Kidney (tissue), 13 donors: ENCODE measurements at regions not wholly inside any gene's neighbourhood (a gene's known extent, or its start where the extent isn't known, plus 50 kb on each side); places are given as distances from the start of the nearest gene placed in this dataset.

Experiments
- DNase-seq, 5 donors: peaks; one replicate each; pipeline ENCODE4 v3.0.0-alpha.2; 2013 to 2020
- FAIRE-seq: peaks from 2 replicates; lab custom pipeline; 2012; peaks lifted over from hg19 to GRCh38; lab: Jason Lieb, UNC
- H3K27ac ChIP-seq, 2 donors: one replicate each; pipeline ENCODE4 v1.7.0; 2013; ENCODE audit warnings: low read depth in 2 of 2, low read length in 2 of 2, inconsistent platforms in 1 of 2
- H3K27me3 ChIP-seq: one replicate; pipeline ENCODE4 v1.7.1; 2013; ENCODE audit warnings: low read length, inconsistent platforms; ENCODE audit not compliant: control insufficient read depth, insufficient read depth
- H3K36me3 ChIP-seq, 3 donors: one replicate each; pipeline versions ENCODE4 v1.7.0 to v1.7.1; 2013; ENCODE audit warnings: low read length in 3 of 3, control low read depth in 1 of 3, inconsistent platforms in 1 of 3; ENCODE audit not compliant: insufficient read depth in 3 of 3, control insufficient read depth in 2 of 3
- H3K4me1 ChIP-seq, 3 donors: one replicate each; pipeline versions ENCODE4 v1.7.0 to v1.7.1; 2013; ENCODE audit warnings: low read length in 3 of 3, inconsistent platforms in 1 of 3, low read depth in 1 of 3; ENCODE audit not compliant: control insufficient read depth in 2 of 3, insufficient read depth in 2 of 3
- H3K4me3 ChIP-seq, 3 donors: one replicate each; pipeline versions ENCODE4 v1.7.0 to v1.8.1; 2013; ENCODE audit warnings: low read length in 3 of 3, control low read depth in 1 of 3, inconsistent platforms in 1 of 3
- H3K9ac ChIP-seq, 3 donors: one replicate each; pipeline versions ENCODE4 v1.7.0 to v1.7.1; 2013; ENCODE audit warnings: low read length in 3 of 3, control low read depth in 1 of 3, inconsistent platforms in 1 of 3
- H3K9me3 ChIP-seq, 3 donors: one replicate each; pipeline versions ENCODE4 v1.7.0 to v1.7.1; 2013; ENCODE audit warnings: low read length in 3 of 3, control low read depth in 1 of 3, inconsistent platforms in 1 of 3; ENCODE audit not compliant: control insufficient read depth in 2 of 3, insufficient read depth in 1 of 3
- intact Hi-C: fragments of 100-400 bp; cut with DNase I; formaldehyde crosslinking; loops from one replicate; pipeline ENCODE4 v1.11.1; 2022
- TF ChIP-seq, protein P1 (sequence below): IDR thresholded peaks from 3 replicates; pipeline ENCODE4 v1.5.1; 2012; ENCODE audit warnings: mild to moderate bottlenecking, moderate library complexity, borderline replicate concordance; ENCODE audit not compliant: insufficient read depth; ENCODE audit errors: extremely low read depth
- donor health status: control.
- donor health status: control.
- donor health status: control.
- donor health status: control.
- donor health status: control.
- donor health status: DM: yes; HTN: yes; CAD: no.
- donor health status: Normal renal cell carcinoma (clear cell type).

DNA sequence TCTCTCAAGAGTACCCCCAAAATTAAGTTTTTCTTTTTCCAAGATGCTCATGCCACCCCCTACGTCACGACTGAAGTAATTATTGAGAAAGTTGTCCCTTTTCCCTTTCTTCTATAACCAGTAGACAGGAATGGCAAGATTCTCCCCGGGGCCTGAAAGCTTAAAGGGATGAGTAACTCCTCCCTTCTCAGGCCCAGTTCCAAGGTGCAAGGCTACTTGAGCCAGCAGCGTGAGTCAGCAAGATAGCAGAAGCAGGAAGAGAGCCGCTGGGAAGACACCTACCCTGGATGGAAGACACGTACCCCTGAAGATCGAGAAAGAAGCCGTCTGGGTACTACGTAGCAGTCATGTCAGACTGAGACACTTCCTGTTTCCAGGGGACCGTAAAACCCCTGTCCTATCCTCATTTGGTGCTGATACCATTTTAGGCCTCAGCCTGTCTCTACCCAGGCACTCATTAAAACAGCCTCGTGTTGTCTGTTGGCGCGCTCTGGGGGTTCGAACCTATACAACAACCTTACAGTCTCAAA lies 241.0 kb downstream of the ADGRG6 start:
- H3K4me1 ChIP-seq: no peaks in the 10 kb centered on the region
- H3K36me3 ChIP-seq: no peaks in the 10 kb centered on the region
- intact Hi-C loops: no loop called here
- H3K27ac ChIP-seq: no peak overlapping the region
- no peak for FAIRE-seq
- TF ChIP-seq, protein P1, sequence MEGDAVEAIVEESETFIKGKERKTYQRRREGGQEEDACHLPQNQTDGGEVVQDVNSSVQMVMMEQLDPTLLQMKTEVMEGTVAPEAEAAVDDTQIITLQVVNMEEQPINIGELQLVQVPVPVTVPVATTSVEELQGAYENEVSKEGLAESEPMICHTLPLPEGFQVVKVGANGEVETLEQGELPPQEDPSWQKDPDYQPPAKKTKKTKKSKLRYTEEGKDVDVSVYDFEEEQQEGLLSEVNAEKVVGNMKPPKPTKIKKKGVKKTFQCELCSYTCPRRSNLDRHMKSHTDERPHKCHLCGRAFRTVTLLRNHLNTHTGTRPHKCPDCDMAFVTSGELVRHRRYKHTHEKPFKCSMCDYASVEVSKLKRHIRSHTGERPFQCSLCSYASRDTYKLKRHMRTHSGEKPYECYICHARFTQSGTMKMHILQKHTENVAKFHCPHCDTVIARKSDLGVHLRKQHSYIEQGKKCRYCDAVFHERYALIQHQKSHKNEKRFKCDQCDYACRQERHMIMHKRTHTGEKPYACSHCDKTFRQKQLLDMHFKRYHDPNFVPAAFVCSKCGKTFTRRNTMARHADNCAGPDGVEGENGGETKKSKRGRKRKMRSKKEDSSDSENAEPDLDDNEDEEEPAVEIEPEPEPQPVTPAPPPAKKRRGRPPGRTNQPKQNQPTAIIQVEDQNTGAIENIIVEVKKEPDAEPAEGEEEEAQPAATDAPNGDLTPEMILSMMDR: no peak
- no peak overlapping the region for H3K4me3 ChIP-seq
- DNase-seq: no peak
- H3K27me3 ChIP-seq: no peaks in the 10 kb centered on the region
- no peak overlapping the region for H3K9ac ChIP-seq
- H3K9me3 ChIP-seq: no peaks in the 10 kb centered on the region

DNA sequence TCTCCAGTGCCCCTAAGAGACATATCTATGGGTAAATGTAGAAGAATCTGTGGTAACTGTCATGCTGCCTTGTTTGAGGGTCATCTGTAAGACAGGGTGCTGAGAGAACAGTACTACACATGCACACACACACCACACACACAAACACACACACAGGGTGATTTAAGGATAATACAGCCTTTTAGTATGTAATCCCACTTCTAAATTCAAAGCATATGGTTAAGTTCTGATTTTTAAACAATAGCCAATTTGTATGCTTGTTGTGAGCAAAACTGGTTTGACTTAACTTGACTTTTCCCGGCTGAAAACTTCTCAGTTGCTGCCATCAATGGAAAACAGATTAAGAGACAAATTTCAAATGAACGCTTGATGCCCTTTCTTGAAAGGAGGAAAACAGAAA lies 241.8 kb downstream of the ADGRG6 start:
- Histone ChIP-seq H3K4me1 (no peaks in the 10 kb centered on the region), H3K9ac (no peak overlapping the region), H3K9me3 (no peaks in the 10 kb centered on the region), H3K36me3 (no peaks in the 10 kb centered on the region), H3K27me3 (no peaks in the 10 kb centered on the region), H3K4me3 (no peak overlapping the region), H3K27ac (no peak overlapping the region)
- FAIRE-seq: no peak
- intact Hi-C loops: no loop called here
- no peak for DNase-seq
- TF ChIP-seq, protein P1: no peak

DNA sequence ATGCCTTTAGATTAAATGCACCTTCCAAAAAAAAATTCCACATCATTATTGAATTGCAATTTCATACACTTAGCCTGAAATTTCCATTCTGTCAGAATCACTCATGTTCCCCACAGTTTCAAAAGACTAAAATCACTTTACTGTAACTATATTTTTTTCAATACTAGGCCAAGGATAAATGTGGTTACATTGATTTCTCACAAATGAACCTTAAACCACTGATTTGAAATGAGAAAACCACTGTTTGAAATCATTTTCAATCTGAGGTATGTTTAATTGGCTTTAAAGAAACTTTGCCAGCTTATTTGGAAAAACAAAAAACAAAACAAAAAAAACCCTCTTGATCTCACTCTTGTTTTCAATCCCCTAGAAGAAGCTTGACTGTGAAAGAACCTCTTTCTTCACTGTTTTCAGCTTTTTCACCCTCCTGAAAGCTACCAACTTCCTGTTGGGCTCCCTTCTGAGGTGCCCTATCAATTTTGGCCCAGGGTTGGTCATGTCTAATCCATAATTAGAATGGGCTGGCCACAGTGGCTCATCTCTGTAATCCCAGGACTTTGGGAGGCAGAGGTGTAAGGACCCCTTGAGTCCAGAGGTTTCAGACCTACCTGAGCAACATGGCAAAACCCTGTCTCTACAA lies 242.5 kb downstream of the ADGRG6 start:
- Histone ChIP-seq H3K27ac (no peak overlapping the region), H3K36me3 (no peaks in the 10 kb centered on the region), H3K4me1 (no peaks in the 10 kb centered on the region), H3K4me3 (no peak overlapping the region), H3K27me3 (no peaks in the 10 kb centered on the region), H3K9ac (no peak overlapping the region), H3K9me3 (no peaks in the 10 kb centered on the region)
- TF ChIP-seq, protein P1: no peak
- DNase-seq: no peak
- no peak for FAIRE-seq
- intact Hi-C loops: no loop called here
